H9 (cell line): ENCODE measurements at regions not wholly inside any gene's neighbourhood (a gene's known extent, or its start where the extent isn't known, plus 50 kb on each side); places are given as distances from the start of the nearest gene placed in this dataset.

ENCODE experiments used
- DNase-seq: peaks from one replicate; pipeline ENCODE4 v3.0.0-alpha.2; 2017
- H2AFZ ChIP-seq: one replicate; pipeline ENCODE4 v1.6.1; 2013; ENCODE audit warnings: mild to moderate bottlenecking, low read length, control low read depth, moderate library complexity
- H2AK5ac ChIP-seq: 2 replicates; pipeline ENCODE4 v1.6.1; 2013; ENCODE audit warnings: low read length, control low read depth, mixed read lengths; ENCODE audit not compliant: insufficient read length
- H2BK120ac ChIP-seq: one replicate; pipeline ENCODE4 v1.6.1; 2013; ENCODE audit warnings: low read depth, mild to moderate bottlenecking, low read length, control low read depth, inconsistent platforms; ENCODE audit not compliant: poor library complexity, severe bottlenecking
- H2BK12ac ChIP-seq: 2 replicates; pipeline ENCODE4 v1.6.1; 2013; ENCODE audit warnings: low read length, control low read depth, mixed read lengths, low read depth; ENCODE audit not compliant: insufficient read length
- H2BK15ac ChIP-seq: 2 replicates; pipeline ENCODE4 v1.6.1; 2013; ENCODE audit warnings: low read depth, low read length, control low read depth
- H2BK20ac ChIP-seq: one replicate; pipeline ENCODE4 v1.6.1; 2013; ENCODE audit warnings: low read depth, mild to moderate bottlenecking, low read length, control low read depth, inconsistent platforms; ENCODE audit not compliant: poor library complexity, severe bottlenecking
- H2BK5ac ChIP-seq: 2 replicates; pipeline ENCODE4 v1.6.1; 2013; ENCODE audit warnings: low read length, control low read depth, mixed read lengths; ENCODE audit not compliant: insufficient read length
- H3K14ac ChIP-seq: 2 replicates; pipeline ENCODE4 v1.6.1; 2013; ENCODE audit warnings: low read length, control low read depth; ENCODE audit not compliant: insufficient read depth
- H3K18ac ChIP-seq: 2 replicates; pipeline ENCODE4 v1.6.1; 2013; ENCODE audit warnings: low read depth, mild to moderate bottlenecking, mixed read lengths, low read length, control low read depth; ENCODE audit not compliant: insufficient read length
- H3K23ac ChIP-seq: 2 replicates; pipeline ENCODE4 v1.6.1; 2013; ENCODE audit warnings: low read length, control low read depth, mixed read lengths, low read depth; ENCODE audit not compliant: insufficient read length
- H3K23me2 ChIP-seq: 2 replicates; pipeline ENCODE4 v1.6.1; 2013; ENCODE audit warnings: low read depth, mild to moderate bottlenecking, mixed read lengths, low read length, control low read depth; ENCODE audit not compliant: insufficient read length, poor library complexity, severe bottlenecking
- H3K27ac ChIP-seq: 2 replicates; pipeline ENCODE4 v1.5.1; 2013; ENCODE audit warnings: low read length, control low read depth, mixed read lengths, low read depth; ENCODE audit not compliant: insufficient read length
- H3K27me3 ChIP-seq: 2 replicates; pipeline ENCODE4 v1.6.1; 2013; ENCODE audit warnings: low read length, control low read depth, inconsistent platforms; ENCODE audit not compliant: insufficient read depth
- H3K4ac ChIP-seq: 2 replicates; pipeline ENCODE4 v1.6.1; 2013; ENCODE audit warnings: low read depth, mild to moderate bottlenecking, control low read depth, inconsistent platforms, low read length, moderate library complexity
- H3K4me1 ChIP-seq: 2 replicates; pipeline ENCODE4 v1.6.1; 2013; ENCODE audit warnings: low read length, control low read depth, inconsistent platforms; ENCODE audit not compliant: insufficient read depth
- H3K4me2 ChIP-seq: 2 replicates; pipeline ENCODE4 v1.6.1; 2013; ENCODE audit warnings: low read length, control low read depth, mixed read lengths; ENCODE audit not compliant: insufficient read length, insufficient read depth
- H3K56ac ChIP-seq: 2 replicates; pipeline ENCODE4 v1.6.1; 2013; ENCODE audit warnings: low read depth, mild to moderate bottlenecking, mixed read lengths, low read length, control low read depth; ENCODE audit not compliant: insufficient read length
- H3K79me1 ChIP-seq: 2 replicates; pipeline ENCODE4 v1.6.1; 2013; ENCODE audit warnings: low read depth, mild to moderate bottlenecking, moderate library complexity, low read length, control low read depth, inconsistent platforms; ENCODE audit not compliant: insufficient read depth, poor library complexity, severe bottlenecking
- H3K79me2 ChIP-seq: 2 replicates; pipeline ENCODE4 v1.6.1; 2013; ENCODE audit warnings: low read length, control low read depth, inconsistent platforms; ENCODE audit not compliant: insufficient read depth
- H3K9ac ChIP-seq: 2 replicates; pipeline ENCODE4 v1.6.1; 2013; ENCODE audit warnings: low read length, control low read depth, mixed read lengths; ENCODE audit not compliant: insufficient read length; ENCODE audit errors: extremely low read depth
- H3K9me3 ChIP-seq: one replicate; pipeline ENCODE4 v1.6.1; 2013; ENCODE audit warnings: low read depth, low read length, inconsistent platforms; ENCODE audit not compliant: control insufficient read depth
- H3T11ph ChIP-seq: one replicate; pipeline ENCODE4 v1.6.1; 2013; ENCODE audit warnings: mild to moderate bottlenecking, low read length, control low read depth, inconsistent platforms
- H4K20me1 ChIP-seq: one replicate; pipeline ENCODE4 v1.6.1; 2013; ENCODE audit not compliant: control insufficient read depth, insufficient read length, insufficient read depth
- H4K5ac ChIP-seq: 2 replicates; pipeline ENCODE4 v1.6.1; 2013; ENCODE audit warnings: low read depth, mild to moderate bottlenecking, mixed read lengths, low read length, control low read depth; ENCODE audit not compliant: insufficient read length
- H4K8ac ChIP-seq: replicated peaks from 2 replicates; pipeline ENCODE4 v1.6.1; 2013; ENCODE audit warnings: low read length, control low read depth, mixed read lengths, low read depth; ENCODE audit not compliant: insufficient read length
- H4K91ac ChIP-seq: 2 replicates; pipeline ENCODE4 v1.6.1; 2013; ENCODE audit warnings: low read depth, mild to moderate bottlenecking, moderate library complexity, mixed read lengths, low read length, control low read depth; ENCODE audit not compliant: insufficient read length
- H3K27ac Mint-ChIP-seq, 3 experiments: 2 replicates in 2 of 3; 3 replicates in 1 of 3; pipeline ENCODE4 v1.8.0; 2020 to 2021; ENCODE audit warnings: mixed read lengths in 3 of 3, mild to moderate bottlenecking in 1 of 3, moderate library complexity in 1 of 3
- H3K27me3 Mint-ChIP-seq: 2 replicates; pipeline ENCODE4 v1.8.0; 2021; ENCODE audit warnings: low read depth, mild to moderate bottlenecking, moderate library complexity, mixed read lengths
- H3K36me3 Mint-ChIP-seq, 3 experiments: 2 replicates in 2 of 3; 3 replicates in 1 of 3; pipeline ENCODE4 v1.8.0; 2020 to 2021; ENCODE audit warnings: low read depth in 3 of 3, mixed read lengths in 3 of 3; ENCODE audit not compliant: insufficient read depth in 1 of 3
- H3K4me1 Mint-ChIP-seq, 2 experiments: 2 replicates each; pipeline ENCODE4 v1.8.0; 2020; ENCODE audit warnings: mixed read lengths in 2 of 2
- H3K4me3 Mint-ChIP-seq, 2 experiments: 2 replicates in 1 of 2; 3 replicates in 1 of 2; pipeline ENCODE4 v1.8.0; 2020 to 2021; ENCODE audit warnings: mild to moderate bottlenecking in 2 of 2, mixed read lengths in 2 of 2, moderate library complexity in 1 of 2
- H3K9me3 Mint-ChIP-seq, 2 experiments: 2 replicates in 1 of 2; 3 replicates in 1 of 2; pipeline ENCODE4 v1.8.0; 2020; ENCODE audit warnings: mild to moderate bottlenecking in 2 of 2, mixed read lengths in 2 of 2, moderate library complexity in 1 of 2
- CTCF ChIP-seq: fragments of 200-600 bp; sonication (generic); conservative IDR thresholded peaks from 3 replicates; pipeline ENCODE4 v1.8.0; 2021; ENCODE audit warnings: antibody characterized with exemption, mild to moderate bottlenecking
- WGBS: extraction: QIAGEN DNeasy Blood & Tissue Kit; methylation state at CpG from one replicate; pipeline ENCODE4 v1.1.7; 2013; ENCODE audit warnings: missing lambda C conversion rate, low lambda C conversion rate, mixed read lengths; ENCODE audit not compliant: insufficient read length; ENCODE audit errors: extremely low coverage; 5-methylcytosine and 5-hydroxymethylcytosine counted together

GRCh38 chr10:105981679-105982078 is 1182.8 kb downstream of the SORCS1 start:
- H3K27ac ChIP-seq: no peak overlapping the region
- WGBS: no CpG with 5 or more reads among the region's 2 CpGs
- H3K4me1 Mint-ChIP-seq: no peaks in the 10 kb centered on the region; a peak in 1 of 4 replicates

More at GRCh38 chr10:105981679-105982078, 1182.8 kb downstream of the SORCS1 start:
- Mint-ChIP-seq H3K36me3 (no peaks in the 10 kb centered on the region), H3K9me3 (no peaks in the 10 kb centered on the region), H3K4me3 (no peak overlapping the region), H3K27ac (no peak overlapping the region), H3K27me3 (no peaks in the 10 kb centered on the region)
- Histone ChIP-seq H4K91ac (no peak overlapping the region), H3K27me3 (no peaks in the 10 kb centered on the region), H4K8ac (no peak overlapping the region), H3K23me2 (no peaks in the 10 kb centered on the region), H3T11ph (no peak overlapping the region), H3K4me2 (no peak overlapping the region), H4K5ac (no peak overlapping the region), H3K9ac (no peak overlapping the region), H2BK12ac (no peak overlapping the region), H3K79me1 (no peaks in the 10 kb centered on the region), H3K4ac (no peak overlapping the region), H2BK120ac (no peak overlapping the region), H4K20me1 (no peaks in the 10 kb centered on the region), H2BK20ac (no peak overlapping the region), H3K18ac (no peak overlapping the region), H2AK5ac (no peak overlapping the region), H3K14ac (no peak overlapping the region), H2BK15ac (no peak overlapping the region), H3K23ac (no peak overlapping the region), H3K4me1 (no peaks in the 10 kb centered on the region), H3K79me2 (no peaks in the 10 kb centered on the region), H2AFZ (no peak overlapping the region), H2BK5ac (no peak overlapping the region), H3K9me3 (no peaks in the 10 kb centered on the region), H3K56ac (no peak overlapping the region)
- no peak for TF ChIP-seq CTCF
- no peak for DNase-seq
